ENCODE measurements at regions not wholly inside any gene's neighbourhood (a gene's known extent, or its start where the extent isn't known, plus 50 kb on each side); places are given as distances from the start of the nearest gene placed in this dataset.
"Not testable (repeated sequence)": the region's sequence is repeated elsewhere in the genome, so short reads cannot be mapped to it uniquely, and the experiment has no call there.

DNA sequence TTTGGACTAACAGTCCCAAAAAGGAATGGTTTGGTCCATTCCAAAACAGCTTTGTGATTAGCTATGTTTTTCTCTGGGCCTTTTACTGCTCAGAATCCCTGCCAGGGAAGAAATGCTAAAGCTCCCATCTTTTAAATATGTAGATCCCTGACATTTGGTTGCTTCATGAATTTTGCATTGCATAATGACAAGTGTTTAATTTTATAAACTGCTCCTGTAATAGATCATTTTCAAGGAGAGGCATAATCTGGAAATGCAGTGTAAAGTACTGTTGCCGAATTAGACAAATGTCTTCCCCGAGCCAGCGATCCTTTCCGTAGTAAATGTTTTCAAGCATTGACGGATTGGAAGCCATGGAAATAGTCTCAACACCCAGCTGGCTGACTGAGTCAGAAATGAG is 291.3 kb upstream of the PRKD1 start:
- no peak for DNase-seq (ENCODE audit: low spot score)

DNA sequence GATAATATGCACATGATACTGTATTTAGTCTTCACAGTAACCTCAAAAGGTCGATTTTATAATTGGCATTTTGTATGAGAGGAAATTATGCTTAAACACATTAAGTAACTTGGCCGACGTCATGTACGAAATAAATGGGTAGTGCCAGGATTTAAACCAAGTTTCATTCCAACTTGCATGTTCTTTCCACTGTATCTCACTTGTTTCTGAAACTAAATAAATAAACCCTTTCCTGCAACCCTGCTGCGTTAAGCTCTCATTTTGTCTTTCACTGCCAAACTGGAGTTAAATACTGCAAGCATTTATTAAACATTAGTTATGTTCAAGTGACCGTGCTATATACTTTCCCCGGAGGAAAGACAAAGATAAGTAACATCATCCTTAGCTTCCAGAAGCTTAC is 293.9 kb upstream of the PRKD1 start:
- no peak for DNase-seq (ENCODE audit: low spot score)

DNA sequence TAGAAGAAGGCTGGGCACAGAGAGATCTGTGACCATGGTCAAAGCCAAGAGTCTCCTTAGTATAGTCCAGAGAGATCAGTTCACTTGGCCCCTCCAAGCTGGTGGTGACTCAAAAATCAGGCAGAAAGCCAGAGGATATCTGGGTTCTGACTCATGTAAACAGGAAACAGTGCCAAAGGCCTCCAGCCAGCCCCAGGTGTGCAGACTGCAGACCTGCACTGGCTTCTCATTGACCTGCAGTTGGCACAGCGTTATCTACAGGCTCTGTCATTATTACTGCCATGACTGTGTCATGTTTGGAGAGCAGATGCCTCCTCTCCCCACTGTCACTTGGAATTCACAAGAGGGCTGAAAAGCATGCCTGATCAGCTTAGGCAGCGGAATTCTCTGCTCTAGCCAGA is 295.7 kb upstream of the PRKD1 start:
- DNase-seq (ENCODE audit: low spot score): peak; percentile 65

DNA sequence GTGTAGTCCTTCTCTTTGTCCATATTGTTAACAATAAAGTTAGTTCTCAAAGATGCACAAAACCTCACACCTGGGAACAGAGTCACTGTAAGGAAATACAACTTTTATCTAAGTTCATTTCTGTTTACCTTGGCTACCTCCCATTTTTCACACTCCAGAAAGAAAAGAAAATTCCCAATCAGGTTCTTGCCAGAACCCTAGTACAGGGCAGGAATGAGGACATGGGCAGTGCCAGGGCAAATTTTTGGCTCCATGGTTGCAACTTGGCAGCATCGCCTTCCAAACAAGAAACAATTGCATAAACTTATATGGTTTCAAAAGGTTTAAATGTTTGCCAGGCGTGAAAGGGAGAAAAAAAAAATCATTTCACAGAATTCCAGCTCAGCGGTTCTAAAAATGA is 296.3 kb upstream of the PRKD1 start:
- DNase-seq (ENCODE audit: low spot score): no peak

DNA sequence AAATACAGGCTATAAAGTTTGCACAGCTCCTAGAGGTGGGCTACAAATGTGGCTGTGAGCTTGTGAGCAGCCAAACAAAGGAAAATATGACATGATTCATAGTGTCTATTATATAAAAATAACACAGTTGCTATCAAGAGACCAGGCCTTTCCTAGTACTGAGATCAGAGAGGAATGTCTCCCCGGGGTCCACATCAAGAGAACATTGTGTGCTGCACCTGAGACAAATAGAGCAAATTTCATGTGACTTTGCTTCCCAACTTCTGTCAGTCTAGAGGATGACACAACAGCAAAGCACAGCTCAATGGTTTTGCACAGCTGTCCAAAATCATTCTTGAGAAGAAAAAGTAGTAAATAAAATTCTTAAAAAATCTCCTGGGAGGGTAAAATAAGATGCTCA is 297.5 kb upstream of the PRKD1 start:
- no peak for DNase-seq (ENCODE audit: low spot score)

DNA sequence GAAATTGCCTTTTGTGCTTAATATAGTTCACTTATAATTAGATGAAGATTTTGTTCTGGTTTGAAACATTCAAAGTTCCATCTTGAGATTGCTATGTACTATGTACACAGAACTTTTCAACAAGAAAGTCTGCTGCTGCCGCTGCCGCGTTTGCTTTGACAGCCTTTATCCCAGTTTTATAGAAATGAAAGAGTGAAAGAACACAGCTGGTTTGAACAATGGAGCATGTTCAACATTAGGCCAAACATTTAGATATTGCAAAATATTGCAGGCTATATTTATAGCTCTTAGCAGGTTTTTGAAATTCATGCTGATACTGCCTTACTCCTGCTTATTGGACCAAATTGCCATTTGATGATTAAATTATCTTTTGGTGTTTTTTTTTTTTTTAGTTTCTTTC is 299.8 kb upstream of the PRKD1 start:
- DNase-seq (ENCODE audit: low spot score): peak; percentile 72

DNA sequence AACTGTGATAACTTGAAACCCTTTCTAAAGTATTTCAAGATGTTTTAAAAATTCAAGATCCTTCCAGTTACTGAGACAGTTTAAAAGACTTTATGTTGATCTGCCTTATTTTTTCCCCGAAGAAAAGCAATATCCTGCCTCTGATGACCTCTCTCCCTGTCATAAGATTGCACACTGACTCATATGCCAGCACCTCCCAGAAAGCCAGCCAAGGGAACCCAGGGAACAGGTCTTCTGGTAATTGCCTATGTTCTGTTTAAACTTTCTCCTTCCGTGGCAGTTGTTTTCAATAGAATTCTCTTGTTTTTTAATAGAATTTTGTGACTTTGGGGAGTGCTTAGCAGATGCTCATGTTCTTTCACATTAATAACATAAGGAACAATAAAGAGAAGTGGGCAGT is 300.2 kb upstream of the PRKD1 start:
- DNase-seq (ENCODE audit: low spot score): peak; percentile 69

DNA sequence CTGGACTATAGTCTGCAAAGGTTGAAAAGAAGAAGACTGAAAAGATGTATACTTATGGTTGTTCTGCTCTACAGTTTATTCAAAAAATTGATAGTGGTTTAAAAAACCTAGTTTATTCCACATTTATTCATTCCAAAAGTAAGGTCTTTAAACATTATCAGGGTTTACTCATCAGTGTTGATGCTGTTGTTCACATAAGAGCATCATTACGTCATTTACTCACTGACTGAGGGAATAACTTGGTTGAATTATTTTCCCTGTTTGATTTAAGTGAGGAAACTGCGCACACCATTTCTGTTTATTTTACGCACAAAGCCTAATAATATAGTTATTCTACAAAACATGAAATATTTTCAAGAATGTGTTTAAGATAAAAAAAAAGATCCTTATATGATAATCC is 303.1 kb upstream of the PRKD1 start:
- DNase-seq (ENCODE audit: low spot score): no peak

DNA sequence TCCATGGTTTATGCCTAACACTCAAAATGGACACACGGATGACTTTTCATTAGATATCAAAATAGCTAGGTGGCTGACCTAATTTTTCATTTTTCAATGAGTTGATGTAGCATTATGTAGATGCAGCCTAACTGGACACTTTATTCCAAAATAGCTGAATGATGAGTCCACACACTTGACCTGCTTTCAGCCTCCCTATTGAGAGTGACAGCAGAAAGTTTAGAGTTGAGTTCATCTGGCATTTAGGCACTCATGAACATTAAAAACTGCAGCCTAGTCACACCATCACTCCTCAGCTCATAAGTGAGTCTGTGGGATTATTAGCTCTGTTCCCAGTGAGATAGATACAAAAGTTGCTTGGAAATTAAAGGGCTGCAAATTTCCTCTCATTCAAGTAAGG is 307.3 kb upstream of the PRKD1 start:
- DNase-seq (ENCODE audit: low spot score): no peak

DNA sequence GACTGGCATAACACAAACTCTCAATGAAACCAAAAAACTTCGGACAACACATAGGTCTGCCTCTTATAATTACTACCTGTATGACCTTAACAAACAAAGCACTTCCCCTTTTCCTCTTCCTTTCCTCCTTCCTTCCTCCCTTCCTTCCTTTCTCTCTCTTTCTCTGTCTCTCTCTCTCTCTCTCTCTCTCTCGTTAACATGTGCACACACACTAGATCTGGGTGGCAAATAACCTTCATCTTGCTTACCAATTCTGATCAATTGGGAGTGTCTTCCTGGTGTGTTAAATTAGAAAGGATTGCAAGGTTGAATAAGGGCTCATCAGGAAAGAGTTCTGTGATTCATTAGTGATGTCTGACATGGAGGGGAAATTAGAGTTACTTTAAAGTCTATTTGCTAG is 307.8 kb upstream of the PRKD1 start:
- no peak for DNase-seq (ENCODE audit: low spot score)

DNA sequence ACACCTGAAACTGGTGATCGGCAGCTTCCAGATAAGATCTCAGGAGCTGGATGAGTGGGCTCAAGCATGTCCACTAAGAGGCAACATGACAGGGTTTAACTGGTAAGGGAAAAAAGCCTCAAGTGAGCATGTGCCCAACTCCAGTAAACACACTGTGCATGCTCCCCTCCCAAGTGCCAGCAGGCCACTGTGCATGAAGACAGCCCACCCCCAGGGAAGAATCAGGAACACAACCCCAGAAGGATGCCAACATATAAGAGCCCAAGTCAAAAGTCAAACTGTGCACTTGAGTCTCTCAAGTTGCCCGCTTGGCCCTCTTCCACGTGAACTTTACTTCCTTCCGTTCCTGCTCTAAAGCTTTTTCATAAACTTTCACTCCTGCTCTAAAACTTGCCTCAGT is 311.3 kb upstream of the PRKD1 start:
- no peak for DNase-seq (ENCODE audit: low spot score)

DNA sequence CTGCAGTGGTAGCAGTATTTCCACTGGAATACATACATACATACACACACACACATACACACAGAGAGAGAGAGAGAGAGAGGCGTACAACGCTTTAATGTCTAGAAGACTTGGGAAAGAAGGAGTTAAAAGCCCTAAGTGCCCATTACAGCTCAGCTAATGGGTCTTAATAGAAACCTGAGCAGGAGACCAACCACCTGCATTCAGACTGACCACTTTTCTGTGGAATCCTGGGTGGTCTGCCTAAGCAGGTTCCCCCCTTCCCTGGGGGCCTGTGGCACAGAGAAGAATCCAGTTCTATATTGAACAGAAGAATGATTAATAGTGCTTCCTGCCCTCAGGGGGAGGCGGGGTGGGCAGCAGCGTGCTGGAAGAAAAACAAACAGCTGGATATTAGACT is 312.4 kb upstream of the PRKD1 start:
- no peak for DNase-seq (ENCODE audit: low spot score)

DNA sequence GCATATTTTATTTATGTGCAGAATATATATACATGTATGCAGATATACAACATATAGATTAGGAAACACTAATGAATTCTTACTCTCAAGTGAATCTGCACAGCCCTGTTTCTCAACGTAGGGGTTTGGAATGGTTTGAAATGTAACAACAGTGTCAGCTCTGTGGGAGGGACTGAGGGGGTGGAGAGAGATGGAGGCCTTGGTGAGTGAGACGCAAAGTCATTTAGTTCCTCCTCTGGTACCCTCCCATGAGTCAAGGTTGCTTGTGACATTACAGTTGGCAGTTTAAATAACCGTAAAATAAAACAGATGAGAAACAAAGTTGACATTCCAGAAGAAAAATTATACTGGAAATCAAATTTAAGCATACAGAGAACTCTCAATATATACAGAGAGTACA is 313.0 kb upstream of the PRKD1 start:
- no peak for DNase-seq (ENCODE audit: low spot score)

DNA sequence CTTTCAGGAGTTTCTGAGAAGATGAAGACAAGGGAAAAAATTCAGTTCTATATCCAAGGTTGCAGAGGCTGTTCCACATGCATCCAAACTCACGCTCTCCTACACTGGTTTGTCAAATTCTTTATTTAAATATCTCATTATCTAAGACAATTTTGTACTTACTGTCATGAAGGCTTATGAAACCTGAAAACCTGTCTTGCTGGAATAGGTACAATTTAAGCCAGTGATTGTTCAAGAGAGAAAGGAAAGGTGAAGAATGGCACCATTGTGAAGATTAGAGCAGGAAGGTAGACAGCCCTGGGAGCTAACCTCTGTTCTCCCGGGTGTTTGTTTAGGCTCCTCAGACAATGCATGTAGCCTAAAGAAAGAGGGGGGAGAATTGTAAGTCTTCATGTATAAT is 315.1 kb upstream of the PRKD1 start:
- no peak for DNase-seq (ENCODE audit: low spot score)

DNA sequence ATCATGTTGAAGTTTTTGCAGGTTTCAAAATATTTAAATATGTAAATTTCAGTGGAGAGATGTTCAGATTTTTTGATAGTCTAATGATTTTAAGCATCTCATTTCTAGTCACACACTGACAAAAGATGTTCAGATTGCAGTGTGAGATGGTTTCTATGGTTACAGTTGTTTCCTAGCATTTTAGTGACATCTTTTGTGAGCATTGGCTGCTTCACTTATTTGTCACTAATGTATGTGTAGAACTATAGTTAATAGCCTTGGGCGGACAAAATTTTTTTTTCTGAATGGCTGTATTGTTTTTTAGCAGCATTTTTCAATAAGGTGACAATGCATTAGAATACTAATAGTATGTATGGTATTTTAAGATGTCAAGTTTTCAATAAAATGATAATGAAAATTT is 315.6 kb upstream of the PRKD1 start:
- DNase-seq (ENCODE audit: low spot score): no peak

DNA sequence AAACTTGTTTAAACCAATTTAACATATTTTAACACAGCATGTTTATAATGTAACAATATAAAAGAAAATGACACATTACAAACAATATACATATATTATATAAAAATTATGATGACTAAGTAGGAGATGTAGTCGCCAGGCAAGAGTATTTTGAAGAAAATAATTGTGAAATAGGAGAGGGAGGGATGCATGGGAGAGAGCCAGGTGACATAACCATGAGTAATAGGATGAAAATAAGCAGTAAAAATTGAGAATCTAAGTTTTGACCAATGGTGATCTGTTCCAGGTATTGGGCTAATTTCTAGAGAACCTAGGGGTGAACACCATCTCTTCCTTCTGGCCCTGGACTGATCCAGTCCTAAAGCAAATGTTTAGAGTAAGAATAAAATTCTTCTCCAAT is 315.2 kb upstream of the G2E3 start:
- no peak for DNase-seq (ENCODE audit: low spot score)

DNA sequence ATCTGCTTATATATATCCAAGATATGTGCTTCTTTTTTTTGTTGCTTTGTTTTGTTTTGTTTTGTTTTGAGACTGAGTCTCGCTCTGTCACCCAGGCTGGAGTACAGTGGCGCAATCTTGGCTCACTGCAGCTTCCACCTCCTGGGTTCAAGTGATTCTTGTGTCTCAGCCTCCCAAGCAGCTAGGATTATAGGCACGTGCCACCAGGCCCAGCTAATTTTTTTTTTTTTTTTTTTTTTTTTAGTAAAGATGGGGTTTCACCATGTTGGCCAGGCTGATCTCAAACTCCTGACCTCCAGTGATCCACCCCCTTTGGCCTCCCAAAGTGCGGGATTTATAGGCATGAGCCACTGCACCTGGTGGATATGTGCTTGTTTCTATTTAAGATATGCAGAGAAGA is 314.6 kb upstream of the G2E3 start:
- DNase-seq (ENCODE audit: low spot score): not testable (repeated sequence)

DNA sequence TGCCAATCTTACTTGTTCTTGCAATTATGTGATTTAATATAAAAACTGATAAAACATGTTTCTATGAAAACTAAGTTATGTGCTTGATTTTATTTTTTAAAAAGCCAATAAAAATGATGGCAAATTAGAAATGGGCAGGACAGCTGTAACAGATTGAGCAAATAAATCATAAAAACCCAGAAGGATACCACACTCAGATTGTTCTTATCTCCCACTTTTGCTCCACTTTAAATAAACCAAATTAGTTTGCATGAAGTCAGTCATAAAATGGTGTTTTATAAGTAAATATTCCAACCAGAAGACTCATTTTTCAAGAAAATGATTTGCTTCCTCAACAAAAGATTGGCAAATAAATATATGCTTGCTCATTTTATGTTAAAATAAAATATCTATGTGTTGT is 307.9 kb upstream of the G2E3 start:
- no peak for DNase-seq (ENCODE audit: low spot score)

DNA sequence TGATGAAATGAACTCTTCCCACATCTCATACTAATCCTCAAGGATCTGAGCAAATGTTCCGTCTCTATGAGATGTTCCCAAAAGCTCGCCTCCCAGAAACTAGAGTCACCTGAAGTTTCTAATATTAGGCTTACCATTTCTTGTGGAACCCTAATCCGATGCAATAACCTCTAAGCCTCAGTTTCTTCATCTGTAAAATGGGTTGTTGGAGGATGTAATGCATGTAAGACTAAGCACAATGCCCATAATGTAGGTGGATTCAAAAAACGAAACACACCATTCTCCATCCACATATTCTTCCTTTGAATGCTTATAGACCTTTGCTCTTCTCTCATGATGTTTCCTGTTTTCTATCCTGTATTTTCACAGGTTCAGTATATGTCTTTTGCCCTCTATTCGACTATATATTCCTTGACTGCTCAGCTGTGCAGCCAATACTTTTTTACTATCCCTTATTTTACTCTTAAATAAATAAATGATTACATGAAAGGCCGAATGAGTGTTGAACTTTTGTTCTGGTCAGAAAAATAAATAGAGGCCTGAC is 307.3 kb upstream of the G2E3 start:
- no peak for DNase-seq (ENCODE audit: low spot score)

DNA sequence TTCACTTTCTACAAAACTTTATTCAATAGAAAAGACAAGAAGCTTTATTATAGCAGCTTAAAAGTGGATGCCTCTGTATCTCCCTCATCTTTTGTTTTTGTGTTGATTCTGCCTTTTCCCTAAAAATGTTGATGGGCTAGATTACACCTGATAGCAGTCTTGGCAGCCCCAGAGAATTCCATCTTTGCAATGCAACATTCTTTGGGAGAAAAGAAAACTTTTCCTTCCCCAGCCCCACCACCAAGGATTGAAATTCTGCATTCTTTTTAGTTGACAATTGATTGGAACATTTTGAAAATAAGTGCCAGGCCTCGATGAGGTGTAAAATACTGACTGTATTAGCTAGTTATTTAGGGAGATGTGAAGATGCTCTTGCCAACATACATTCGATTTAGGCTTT is 306.8 kb upstream of the G2E3 start:
- DNase-seq (ENCODE audit: low spot score): no peak

DNA sequence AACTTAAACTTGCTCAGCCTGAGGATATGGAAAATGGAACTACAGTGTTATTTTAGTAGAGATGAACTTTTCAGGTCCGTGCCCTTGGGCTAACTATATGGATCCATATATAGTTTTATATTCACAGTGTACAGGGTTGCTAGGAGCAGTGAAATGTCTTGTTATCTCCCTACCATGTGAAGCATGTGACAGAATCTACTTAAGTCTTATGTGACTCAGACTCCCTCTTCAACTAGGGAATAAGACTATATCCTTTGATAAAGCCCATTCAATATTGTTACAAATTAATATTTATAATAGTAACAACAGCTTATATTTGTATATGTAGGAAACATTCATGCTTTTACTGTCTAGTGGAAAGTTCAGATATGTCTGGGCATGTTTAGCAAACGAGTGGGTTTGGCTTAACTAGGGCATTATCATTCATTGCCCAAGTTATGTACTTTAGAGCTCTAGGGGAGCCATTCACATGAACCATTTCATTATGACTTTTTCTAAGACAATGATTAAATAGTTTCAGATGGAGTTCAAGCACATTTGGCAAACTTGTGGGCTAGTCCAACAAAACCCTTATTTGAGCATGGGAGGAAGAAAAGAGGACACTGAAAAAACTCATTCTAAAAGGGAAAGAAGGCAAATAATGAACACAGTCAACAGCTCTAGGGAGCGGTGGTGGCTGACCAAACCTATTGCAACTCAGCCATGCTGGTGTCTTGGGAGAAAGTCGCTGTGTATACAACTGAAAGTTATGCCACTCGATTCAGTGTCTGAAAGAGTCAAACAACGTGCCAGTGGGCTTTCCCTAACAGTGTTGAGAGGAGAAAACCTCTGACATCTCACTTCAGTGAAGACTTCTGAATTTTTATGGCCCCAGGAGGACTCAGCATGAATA is 305.9 kb upstream of the G2E3 start:
- no peak for DNase-seq (ENCODE audit: low spot score)

DNA sequence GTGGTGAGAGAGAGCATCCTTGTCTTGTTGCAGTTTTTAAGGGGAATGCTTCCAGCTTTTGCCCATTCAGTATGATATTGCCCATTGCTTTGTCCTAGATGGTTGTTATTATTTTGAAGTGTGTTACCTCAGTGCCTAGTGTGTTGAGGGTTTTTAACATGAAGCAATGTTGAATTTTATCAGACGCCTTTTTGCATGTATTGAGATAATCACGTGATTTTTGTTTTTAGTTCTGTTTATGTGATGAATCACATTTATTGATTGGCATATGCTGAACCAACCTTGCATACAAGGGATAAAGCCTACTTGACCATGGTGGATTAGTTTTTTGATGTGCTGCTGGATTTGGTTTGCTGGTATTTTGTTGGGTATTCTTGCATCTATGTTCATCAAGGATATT is 302.3 kb upstream of the G2E3 start:
- DNase-seq (ENCODE audit: low spot score): no peak

DNA sequence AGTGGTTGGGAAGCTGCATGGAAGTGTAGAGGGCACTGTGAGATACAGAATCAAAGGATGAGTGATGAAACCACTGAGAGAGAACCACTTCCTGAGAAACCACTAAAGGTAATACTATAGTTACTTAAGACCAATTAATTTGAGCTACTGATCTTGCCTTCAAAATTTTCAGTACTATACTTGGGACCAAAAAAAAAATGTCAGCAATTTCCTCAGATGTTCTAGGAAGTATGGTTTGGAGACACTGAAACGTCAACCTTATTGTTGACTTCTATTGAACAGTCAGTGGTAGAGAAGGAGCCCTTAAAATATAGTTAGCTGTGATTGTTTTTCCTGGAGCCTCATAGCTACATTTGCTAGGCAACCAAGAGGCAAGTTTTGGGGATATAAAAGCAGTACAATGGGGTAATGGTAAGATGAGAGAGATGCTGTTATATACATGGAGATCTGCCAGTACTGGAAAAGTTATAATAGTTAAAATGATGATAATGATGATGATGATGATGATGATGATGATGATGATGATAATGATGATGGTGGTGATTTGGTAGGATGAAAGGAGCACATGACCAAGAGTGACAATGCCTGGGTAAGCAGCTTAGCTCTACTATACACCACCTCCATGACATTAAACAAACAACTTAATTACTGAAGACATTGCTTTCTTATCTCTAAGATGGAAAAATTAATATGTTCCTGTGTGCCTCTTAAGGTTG is 300.9 kb upstream of the G2E3 start:
- DNase-seq (ENCODE audit: low spot score): no peak
